Adrenal gland (tissue), 5 donors: ENCODE measurements at regions not wholly inside any gene's neighbourhood (a gene's known extent, or its start where the extent isn't known, plus 50 kb on each side); places are given as distances from the start of the nearest gene placed in this dataset.

Experiments
- POLR2A ChIP-seq, 2 donors: fragments of 450-650 bp; IDR thresholded peaks; one replicate each; pipeline ENCODE4 v1.6.1; 2017; ENCODE audit warnings: antibody characterized with exemption in 2 of 2, mild to moderate bottlenecking in 2 of 2, moderate library complexity in 1 of 2
- TF ChIP-seq, protein P1 (sequence below), 6 experiments: fragments of 450-650 bp in 4 of 6; fragments of 200-600 bp in 2 of 6; sonication (generic) in 1 of 6; IDR thresholded peaks; 1 replicate in 5 of 6; 2 replicates in 1 of 6; pipeline versions ENCODE4 v1.5.1 to v1.8.0; 2016 to 2021; ENCODE audit warnings: antibody characterized with exemption in 6 of 6, mild to moderate bottlenecking in 2 of 6, moderate library complexity in 1 of 6
- donor health status: DM: no; HTN: no; CAD: no.

DNA sequence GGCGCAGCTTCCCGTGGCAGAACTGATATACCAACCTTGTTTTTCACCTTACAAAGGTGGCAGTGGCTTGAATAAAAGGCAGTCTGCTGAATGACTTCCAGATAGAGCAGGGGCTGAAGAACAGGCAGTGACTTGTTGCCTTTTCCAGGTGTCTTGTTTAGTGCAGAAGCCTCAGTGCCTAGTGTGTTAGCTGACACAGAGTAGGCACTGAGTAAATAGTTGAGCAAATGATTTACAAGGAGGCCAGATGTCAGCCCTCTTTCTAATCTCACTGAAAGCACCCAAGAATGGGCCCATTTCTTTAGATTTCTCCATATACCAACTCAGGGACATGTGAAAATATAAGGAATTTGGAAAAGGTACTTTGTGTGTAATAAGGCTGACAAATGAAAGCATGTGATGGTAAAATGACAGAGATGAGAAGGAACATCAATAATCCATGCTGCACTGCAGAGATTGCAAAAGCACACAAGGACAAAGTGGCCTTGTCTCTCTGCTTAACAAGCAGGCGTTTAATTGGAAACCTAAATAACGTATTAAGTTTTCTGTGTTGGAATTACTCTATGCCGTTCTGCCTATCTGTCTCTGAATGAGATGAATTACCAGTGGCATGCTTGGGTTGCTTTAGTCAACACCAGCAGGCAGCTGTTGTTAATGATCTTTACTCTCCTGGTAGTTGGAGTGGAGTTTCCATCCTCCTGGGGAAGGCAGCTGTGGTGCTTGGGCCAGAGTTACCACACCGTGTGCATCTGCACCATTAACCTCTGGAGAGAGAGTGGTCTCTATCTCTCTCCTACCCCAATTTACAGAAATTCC lies 360.1 kb upstream of the C9orf72 start:
- TF ChIP-seq, protein P1, sequence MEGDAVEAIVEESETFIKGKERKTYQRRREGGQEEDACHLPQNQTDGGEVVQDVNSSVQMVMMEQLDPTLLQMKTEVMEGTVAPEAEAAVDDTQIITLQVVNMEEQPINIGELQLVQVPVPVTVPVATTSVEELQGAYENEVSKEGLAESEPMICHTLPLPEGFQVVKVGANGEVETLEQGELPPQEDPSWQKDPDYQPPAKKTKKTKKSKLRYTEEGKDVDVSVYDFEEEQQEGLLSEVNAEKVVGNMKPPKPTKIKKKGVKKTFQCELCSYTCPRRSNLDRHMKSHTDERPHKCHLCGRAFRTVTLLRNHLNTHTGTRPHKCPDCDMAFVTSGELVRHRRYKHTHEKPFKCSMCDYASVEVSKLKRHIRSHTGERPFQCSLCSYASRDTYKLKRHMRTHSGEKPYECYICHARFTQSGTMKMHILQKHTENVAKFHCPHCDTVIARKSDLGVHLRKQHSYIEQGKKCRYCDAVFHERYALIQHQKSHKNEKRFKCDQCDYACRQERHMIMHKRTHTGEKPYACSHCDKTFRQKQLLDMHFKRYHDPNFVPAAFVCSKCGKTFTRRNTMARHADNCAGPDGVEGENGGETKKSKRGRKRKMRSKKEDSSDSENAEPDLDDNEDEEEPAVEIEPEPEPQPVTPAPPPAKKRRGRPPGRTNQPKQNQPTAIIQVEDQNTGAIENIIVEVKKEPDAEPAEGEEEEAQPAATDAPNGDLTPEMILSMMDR (IDR thresholded peaks at IDR 0.05) = no peak
- TF ChIP-seq POLR2A (IDR thresholded peaks at IDR 0.05) = no peak
